Spleen (tissue), 11 donors: ENCODE measurements at regions not wholly inside any gene's neighbourhood (a gene's known extent, or its start where the extent isn't known, plus 50 kb on each side); places are given as distances from the start of the nearest gene placed in this dataset.
"Not testable (repeated sequence)": the region's sequence is repeated elsewhere in the genome, so short reads cannot be mapped to it uniquely, and the experiment has no call there.

Experiments used
- DNase-seq: peaks from one replicate; pipeline ENCODE4 v3.0.0-alpha.2; 2020
- H3K27ac ChIP-seq, 8 donors: fragments of 200-600 bp; sonication (generic) in 7 of 8; 1 replicate in 4 of 8; 2 replicates in 4 of 8; pipeline versions ENCODE4 v1.5.0 to v1.8.0; 2016 to 2021; ENCODE audit warnings: inconsistent platforms in 4 of 8, mild to moderate bottlenecking in 4 of 8, moderate library complexity in 1 of 8
- H3K27me3 ChIP-seq, 7 donors: fragments of 200-600 bp; sonication (generic) in 6 of 7; replicated peaks in 1 of 7; 1 replicate in 4 of 7; 2 replicates in 3 of 7; pipeline versions ENCODE4 v1.5.0 to v1.8.0; 2016 to 2021; ENCODE audit warnings: inconsistent platforms in 3 of 7, mild to moderate bottlenecking in 1 of 7
- H3K36me3 ChIP-seq, 6 donors: fragments of 200-600 bp; sonication (generic) in 5 of 6; 1 replicate in 4 of 6; 2 replicates in 2 of 6; pipeline versions ENCODE4 v1.5.0 to v1.8.0; 2016 to 2021; ENCODE audit warnings: inconsistent platforms in 2 of 6
- H3K4me1 ChIP-seq, 6 donors: fragments of 200-600 bp; sonication (generic) in 5 of 6; 1 replicate in 3 of 6; 2 replicates in 3 of 6; pipeline versions ENCODE4 v1.5.0 to v1.8.0; 2016 to 2021; ENCODE audit warnings: inconsistent platforms in 3 of 6
- H3K4me3 ChIP-seq, 8 donors: fragments of 200-600 bp; sonication (generic) in 7 of 8; 1 replicate in 4 of 8; 2 replicates in 4 of 8; pipeline versions ENCODE4 v1.5.0 to v1.8.0; 2016 to 2021; ENCODE audit warnings: inconsistent platforms in 4 of 8, mild to moderate bottlenecking in 4 of 8, moderate library complexity in 2 of 8
- H3K9me3 ChIP-seq, 8 donors: fragments of 200-600 bp; sonication (generic) in 7 of 8; 1 replicate in 4 of 8; 2 replicates in 4 of 8; pipeline versions ENCODE4 v1.5.0 to v1.8.0; 2016 to 2021; ENCODE audit warnings: inconsistent platforms in 4 of 8
- CTCF ChIP-seq, 11 experiments: fragments of 200-600 bp in 7 of 11; fragments of 450-650 bp in 4 of 11; sonication (generic) in 4 of 11; IDR thresholded peaks in 8 of 11; conservative IDR thresholded peaks in 3 of 11; 1 replicate in 7 of 11; 2 replicates in 4 of 11; pipeline versions ENCODE4 v1.4.0 to v1.8.0; 2016 to 2021; ENCODE audit warnings: antibody characterized with exemption in 11 of 11, inconsistent platforms in 4 of 11, mild to moderate bottlenecking in 1 of 11
- POLR2A ChIP-seq, 3 donors: fragments of 450-650 bp; IDR thresholded peaks; one replicate each; pipeline ENCODE4 v1.5.1; 2017; ENCODE audit warnings: antibody characterized with exemption in 3 of 3, mild to moderate bottlenecking in 1 of 3
- POLR2AphosphoS5 ChIP-seq, 3 donors: sonication (generic); formaldehyde crosslinking; IDR thresholded peaks; one replicate each; pipeline ENCODE4 v1.5.1; 2017; ENCODE audit warnings: antibody characterized with exemption in 3 of 3
- WGBS, 5 donors: extraction: QIAGEN DNeasy Blood & Tissue Kit in 3 of 5; methylation state at CpG; one replicate each; pipeline versions ENCODE4 v1.1.5 to v1.1.7; 2013 to 2018; 5-methylcytosine and 5-hydroxymethylcytosine counted together
- intact Hi-C: fragments of 100-400 bp; cut with DNase I; formaldehyde crosslinking; loops from one replicate; pipeline ENCODE4 v1.15.0; 2023; ENCODE audit warnings: low total_unique reads
- donor health status: healthy with polysubstance abuse.
- donor health status: DM: no; HTN: no; CAD: no; lungs with moderate emphysema.
- donor health status: DM: no; HTN: no; CAD: no.
- donor health status: Bipolar disorder and iron deficiency.
- donor health status: healthy.
- donor health status: DM: no; HTN: no; CAD: no.
- donor health status: DM: yes; HTN: yes; CAD: no.

- 66 to 77% (median 71%) methylated on average over 18 of the region's 18 CpGs for WGBS, 5 donors
- Histone ChIP-seq H3K4me3 (peak overlapping the region in 1 of 8 donors; percentile 3), H3K27ac (peak overlapping the region in 5 of 8 donors; percentile 17 to 80 (median 68)), H3K4me1 (peaks cover 0 to 32% (median 25%) of the 10 kb centered on the region in 6 donors), H3K9me3 (no peaks in the 10 kb centered on the region), H3K27me3 (no peaks in the 10 kb centered on the region), H3K36me3 (no peaks in the 10 kb centered on the region)
- peak; percentile 42 for DNase-seq
- no peak for TF ChIP-seq CTCF (IDR thresholded peaks at IDR 0.05 in 8 of 11, conservative IDR thresholded peaks at IDR 0.05 in 3 of 11)
- no peak for TF ChIP-seq POLR2AphosphoS5 (IDR thresholded peaks at IDR 0.05)
- TF ChIP-seq POLR2A (IDR thresholded peaks at IDR 0.05) = no peak
- intact Hi-C loops = no loop called here
Measured at GRCh38 chr20:47438464-47439381, 63.0 kb upstream of the NCOA3 start.

GRCh38 chr20:47440857-47441773, 60.6 kb upstream of the NCOA3 start:
- peak; percentile 8 for DNase-seq
- intact Hi-C loops = no loop called here
- Histone ChIP-seq H3K27ac (peak overlapping the region in 4 of 8 donors; percentile 68 to 84 (median 76)), H3K36me3 (no peaks in the 10 kb centered on the region), H3K4me1 (peaks cover 0 to 27% (median 22%) of the 10 kb centered on the region in 6 donors), H3K4me3 (no peak overlapping the region), H3K27me3 (no peaks in the 10 kb centered on the region), H3K9me3 (no peaks in the 10 kb centered on the region)
- 58 to 77% (median 73%) methylated on average over 7 of the region's 7 CpGs for WGBS, 5 donors
- TF ChIP-seq CTCF (IDR thresholded peaks at IDR 0.05 in 8 of 11, conservative IDR thresholded peaks at IDR 0.05 in 3 of 11) = no peak

GRCh38 chr20:47441774-47442150, 59.9 kb upstream of the NCOA3 start:
- peak; percentile 1 for DNase-seq
- 88 to 97% (median 92%) methylated on average over 4 of the region's 4 CpGs for WGBS, 5 donors
- intact Hi-C loops = no loop called here
- H3K27me3 ChIP-seq = no peaks in the 10 kb centered on the region
- no peak overlapping the region for H3K4me3 ChIP-seq
- H3K4me1 ChIP-seq = peaks cover 0 to 27% (median 22%) of the 10 kb centered on the region in 6 donors
- H3K9me3 ChIP-seq = no peaks in the 10 kb centered on the region
- no peaks in the 10 kb centered on the region for H3K36me3 ChIP-seq
- no peak overlapping the region for H3K27ac ChIP-seq
- TF ChIP-seq CTCF (IDR thresholded peaks at IDR 0.05 in 8 of 11, conservative IDR thresholded peaks at IDR 0.05 in 3 of 11) = no peak
- no peak for TF ChIP-seq POLR2AphosphoS5 (IDR thresholded peaks at IDR 0.05)
- no peak for TF ChIP-seq POLR2A (IDR thresholded peaks at IDR 0.05)

- not testable (repeated sequence) for H3K27ac ChIP-seq, H3K4me3 ChIP-seq
Measured at GRCh38 chr20:47443060-47443459, 58.6 kb upstream of the NCOA3 start.

More at GRCh38 chr20:47443060-47443459, 58.6 kb upstream of the NCOA3 start:
- H3K27me3 ChIP-seq, H3K36me3 ChIP-seq, intact Hi-C loops, H3K9me3 ChIP-seq: not testable (repeated sequence)
- 76 to 95% (median 90%) methylated on average over 9 of the region's 9 CpGs for WGBS, 5 donors
- peak; percentile 28 for DNase-seq
- H3K4me1 ChIP-seq = peaks cover 0 to 27% (median 21%) of the 10 kb centered on the region in 6 donors
